G401.6 (cell line): ENCODE measurements at regions not wholly inside any gene's neighbourhood (a gene's known extent, or its start where the extent isn't known, plus 50 kb on each side); places are given as distances from the start of the nearest gene placed in this dataset.

Experiments used
- FAIRE-seq: peaks from 2 replicates; lab custom pipeline; 2012; peaks lifted over from hg19 to GRCh38; lab: Jason Lieb, UNC

- FAIRE-seq = no peak
These were observed 86.5 kb downstream of the ADRA2C start for GRCh38 chr4:3852711-3853110.

- FAIRE-seq = no peak
These were observed 87.3 kb downstream of the ADRA2C start for GRCh38 chr4:3853388-3854035.

- FAIRE-seq = no peak
These were observed 88.5 kb downstream of the ADRA2C start for GRCh38 chr4:3854661-3855060.

- FAIRE-seq = no peak
These were observed 89.5 kb downstream of the ADRA2C start for GRCh38 chr4:3855646-3856045.

GRCh38 chr4:3856604-3857204, 90.5 kb downstream of the ADRA2C start:
- FAIRE-seq = no peak

GRCh38 chr4:3857269-3857926, 91.2 kb downstream of the ADRA2C start:
- no peak for FAIRE-seq

GRCh38 chr4:3858046-3858730, 92.0 kb downstream of the ADRA2C start:
- no peak for FAIRE-seq

- FAIRE-seq = no peak
These were observed 92.7 kb downstream of the ADRA2C start for GRCh38 chr4:3858765-3859388.

- no peak for FAIRE-seq
These were observed 93.4 kb downstream of the ADRA2C start for GRCh38 chr4:3859571-3859970.

- FAIRE-seq = no peak
These were observed 94.1 kb downstream of the ADRA2C start for GRCh38 chr4:3860061-3860912.

GRCh38 chr4:3860913-3861636, 94.9 kb downstream of the ADRA2C start:
- no peak for FAIRE-seq

- no peak for FAIRE-seq
These were observed 95.8 kb downstream of the ADRA2C start for GRCh38 chr4:3861720-3862639.

- FAIRE-seq = no peak
These were observed 96.6 kb downstream of the ADRA2C start for GRCh38 chr4:3862640-3863420.

GRCh38 chr4:3863841-3864741, 97.9 kb downstream of the ADRA2C start:
- FAIRE-seq = no peak

- no peak for FAIRE-seq
These were observed 98.8 kb downstream of the ADRA2C start for GRCh38 chr4:3864742-3865721.

GRCh38 chr4:3865986-3866812, 100.0 kb downstream of the ADRA2C start:
- no peak for FAIRE-seq
